Pancreas (tissue), 10 donors: ENCODE measurements at regions not wholly inside any gene's neighbourhood (a gene's known extent, or its start where the extent isn't known, plus 50 kb on each side); places are given as distances from the start of the nearest gene placed in this dataset.

Source experiments
- ATAC-seq, 4 donors: fragments of 200-7000 bp; cut with Tn5 transposase; one replicate each; pipeline versions ENCODE4 v1.8.0 to v1.9.1; 2020; ENCODE audit warnings: mild to moderate bottlenecking in 4 of 4, moderate library complexity in 4 of 4
- DNase-seq, 6 donors: peaks; one replicate each; pipeline ENCODE4 v3.0.0-alpha.2; 2020
- FAIRE-seq: peaks from 2 replicates; lab custom pipeline; 2012; peaks lifted over from hg19 to GRCh38; lab: Jason Lieb, UNC
- H3K27ac ChIP-seq, 4 donors: fragments of 200-600 bp; sonication (generic); 1 replicate in 3 of 4; 2 replicates in 1 of 4; pipeline versions ENCODE4 v1.5.0 to v1.8.0; 2020
- H3K27me3 ChIP-seq, 4 donors: fragments of 200-600 bp; one replicate each; pipeline ENCODE4 v1.8.0; 2021
- H3K36me3 ChIP-seq, 3 donors: fragments of 200-600 bp; sonication (generic) in 1 of 3; one replicate each; pipeline versions ENCODE4 v1.5.0 to v1.8.0; 2020 to 2021
- H3K4me1 ChIP-seq, 3 donors: fragments of 200-600 bp; one replicate each; pipeline ENCODE4 v1.8.0; 2021
- H3K4me3 ChIP-seq, 4 donors: fragments of 200-600 bp; sonication (generic) in 2 of 4; one replicate each; pipeline versions ENCODE4 v1.5.0 to v1.8.0; 2020 to 2021
- H3K9me3 ChIP-seq, 4 donors: fragments of 200-600 bp; one replicate each; pipeline ENCODE4 v1.8.0; 2021
- WGBS, 2 donors: extraction: QIAGEN DNeasy Blood & Tissue Kit; methylation state at CpG; one replicate each; pipeline ENCODE4 v1.1.7; 2013; 5-methylcytosine and 5-hydroxymethylcytosine counted together
- intact Hi-C, 3 donors: fragments of 100-400 bp; cut with DNase I; formaldehyde crosslinking; loops; one replicate each; pipeline versions ENCODE4 v1.11.1 to v1.14.2; 2022
- TF ChIP-seq, protein P1 (sequence below), 4 donors: fragments of 200-600 bp; sonication (generic) in 3 of 4; IDR thresholded peaks; one replicate each; pipeline versions ENCODE4 v1.5.0 to v1.8.0; 2021; ENCODE audit warnings: antibody characterized with exemption in 4 of 4
- donor health status: healthy with polysubstance abuse.
- donor health status: DM: no; HTN: no; CAD: no; lungs with moderate emphysema.
- donor health status: DM: no; HTN: no; CAD: no.
- donor health status: control.
- donor health status: control.
- donor health status: Bipolar disorder and iron deficiency.
- donor health status: DM: yes; HTN: yes; CAD: no.
- donor health status: DM: no; HTN: no; CAD: no.
- donor health status: DM: no; HTN: no; CAD: no.
- donor health status: DM: yes; HTN: yes; CAD: no.

DNA sequence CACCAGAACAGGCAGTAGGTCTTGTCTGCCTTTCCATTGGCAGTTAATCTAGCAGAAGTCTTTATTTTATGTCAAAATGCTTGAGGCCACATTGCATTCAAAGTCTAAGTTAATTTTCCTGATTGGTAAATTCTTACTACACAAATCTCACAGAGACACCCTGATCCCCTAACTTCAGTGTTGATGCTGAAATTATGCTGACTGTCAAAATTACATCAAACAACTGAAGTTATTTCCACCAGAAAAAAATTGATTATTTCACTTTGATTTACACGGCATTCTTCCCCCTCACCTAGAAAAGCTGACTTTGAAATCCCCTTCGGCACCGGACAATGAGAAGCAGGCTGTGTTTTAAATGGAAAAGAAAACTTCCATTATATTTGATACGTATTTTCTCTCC lies 99.1 kb downstream of the MAF start:
- Histone ChIP-seq H3K27ac (no peak overlapping the region), H3K27me3 (no peaks in the 10 kb centered on the region), H3K36me3 (no peaks in the 10 kb centered on the region), H3K4me1 (no peaks in the 10 kb centered on the region), H3K4me3 (no peak overlapping the region), H3K9me3 (no peaks in the 10 kb centered on the region)
- ATAC-seq (no peak), FAIRE-seq (no peak), DNase-seq (no peak)
- intact Hi-C loops = no loop called here
- 68 to 72% methylated on average over 4 of the region's 4 CpGs for WGBS, 2 donors
- TF ChIP-seq, protein P1, sequence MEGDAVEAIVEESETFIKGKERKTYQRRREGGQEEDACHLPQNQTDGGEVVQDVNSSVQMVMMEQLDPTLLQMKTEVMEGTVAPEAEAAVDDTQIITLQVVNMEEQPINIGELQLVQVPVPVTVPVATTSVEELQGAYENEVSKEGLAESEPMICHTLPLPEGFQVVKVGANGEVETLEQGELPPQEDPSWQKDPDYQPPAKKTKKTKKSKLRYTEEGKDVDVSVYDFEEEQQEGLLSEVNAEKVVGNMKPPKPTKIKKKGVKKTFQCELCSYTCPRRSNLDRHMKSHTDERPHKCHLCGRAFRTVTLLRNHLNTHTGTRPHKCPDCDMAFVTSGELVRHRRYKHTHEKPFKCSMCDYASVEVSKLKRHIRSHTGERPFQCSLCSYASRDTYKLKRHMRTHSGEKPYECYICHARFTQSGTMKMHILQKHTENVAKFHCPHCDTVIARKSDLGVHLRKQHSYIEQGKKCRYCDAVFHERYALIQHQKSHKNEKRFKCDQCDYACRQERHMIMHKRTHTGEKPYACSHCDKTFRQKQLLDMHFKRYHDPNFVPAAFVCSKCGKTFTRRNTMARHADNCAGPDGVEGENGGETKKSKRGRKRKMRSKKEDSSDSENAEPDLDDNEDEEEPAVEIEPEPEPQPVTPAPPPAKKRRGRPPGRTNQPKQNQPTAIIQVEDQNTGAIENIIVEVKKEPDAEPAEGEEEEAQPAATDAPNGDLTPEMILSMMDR (IDR thresholded peaks at IDR 0.05) = no peak

DNA sequence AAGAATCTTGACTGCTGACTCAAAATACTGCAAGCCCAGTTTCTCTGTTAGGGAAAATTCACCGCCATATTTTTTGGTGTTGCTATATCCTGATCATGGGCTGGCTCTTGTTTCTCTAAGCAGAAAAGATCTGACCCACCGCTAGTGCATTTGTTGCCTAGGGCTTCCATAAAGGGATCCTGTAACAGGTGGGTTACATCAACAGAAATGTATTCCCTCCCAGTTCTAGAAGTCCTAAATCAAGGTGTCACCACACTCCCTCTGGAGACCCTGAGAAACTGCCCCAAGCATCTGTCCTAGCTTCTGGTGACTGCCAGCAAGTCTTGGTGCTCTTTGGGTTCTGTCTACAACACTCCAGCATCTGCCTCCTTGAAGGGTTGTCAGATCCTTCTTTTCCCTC lies 99.7 kb downstream of the MAF start:
- FAIRE-seq (no peak), ATAC-seq (no peak), DNase-seq (no peak)
- H3K4me1 ChIP-seq = no peaks in the 10 kb centered on the region
- TF ChIP-seq, protein P1 (IDR thresholded peaks at IDR 0.05) = no peak
- no peaks in the 10 kb centered on the region for H3K9me3 ChIP-seq
- no peaks in the 10 kb centered on the region for H3K36me3 ChIP-seq
- H3K4me3 ChIP-seq = no peak overlapping the region
- WGBS, 2 donors = 82 to 91% methylated on average over 2 of the region's 2 CpGs
- no peak overlapping the region for H3K27ac ChIP-seq
- intact Hi-C loops = no loop called here
- H3K27me3 ChIP-seq = no peaks in the 10 kb centered on the region

DNA sequence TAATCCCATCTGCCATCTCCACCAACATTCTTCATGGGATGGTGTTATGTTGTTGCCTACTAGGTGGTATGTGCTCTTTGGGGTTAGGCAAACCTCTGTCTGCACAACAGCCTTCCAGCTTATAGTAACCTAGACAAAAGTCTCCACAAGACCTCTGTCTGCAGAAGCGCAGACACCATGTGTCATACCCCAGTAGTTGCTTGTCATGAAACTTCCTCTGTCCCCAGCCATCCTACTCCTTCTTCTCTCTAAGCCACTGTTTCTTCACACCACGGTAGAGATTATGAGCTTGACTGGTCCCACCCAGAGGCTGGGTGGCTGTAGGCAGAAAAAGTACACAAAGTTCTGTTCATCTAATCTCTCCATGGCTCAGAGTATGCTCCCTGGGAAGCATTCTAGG lies 100.3 kb downstream of the MAF start:
- intact Hi-C loops = no loop called here
- DNase-seq = no peak
- TF ChIP-seq, protein P1 (IDR thresholded peaks at IDR 0.05) = no peak
- no peaks in the 10 kb centered on the region for H3K9me3 ChIP-seq
- no peak for FAIRE-seq
- no peaks in the 10 kb centered on the region for H3K27me3 ChIP-seq
- 73 to 79% methylated on average over 2 of the region's 2 CpGs for WGBS, 2 donors
- no peaks in the 10 kb centered on the region for H3K4me1 ChIP-seq
- H3K4me3 ChIP-seq = no peak overlapping the region
- H3K36me3 ChIP-seq = no peaks in the 10 kb centered on the region
- no peak overlapping the region for H3K27ac ChIP-seq
- no peak for ATAC-seq

DNA sequence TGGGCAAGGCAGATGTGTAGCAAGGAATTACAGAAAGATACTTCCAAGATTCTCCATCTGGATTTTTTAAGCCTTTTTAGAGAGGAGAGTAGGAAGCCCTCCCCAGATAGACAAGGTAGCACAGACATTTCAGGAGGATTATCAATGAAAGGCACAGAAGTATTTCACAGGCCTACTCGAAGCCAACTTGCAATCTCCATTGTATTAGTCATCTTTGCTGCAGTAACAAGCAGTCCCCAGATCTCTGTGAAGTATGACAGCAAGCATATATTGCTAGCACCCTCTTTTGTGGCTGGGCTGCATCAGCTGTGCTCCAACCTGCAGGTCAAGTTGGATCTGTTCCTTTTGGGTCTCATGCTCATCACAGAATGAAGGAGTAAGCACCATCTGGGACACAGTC lies 101.6 kb downstream of the MAF start:
- TF ChIP-seq, protein P1 (IDR thresholded peaks at IDR 0.05) = no peak
- ATAC-seq (no peak), DNase-seq (no peak), FAIRE-seq (no peak)
- no peaks in the 10 kb centered on the region for H3K36me3 ChIP-seq
- H3K9me3 ChIP-seq = no peaks in the 10 kb centered on the region
- no peak overlapping the region for H3K27ac ChIP-seq
- H3K27me3 ChIP-seq = no peaks in the 10 kb centered on the region
- no peaks in the 10 kb centered on the region for H3K4me1 ChIP-seq
- intact Hi-C loops = no loop called here
- no peak overlapping the region for H3K4me3 ChIP-seq
- 58 to 64% methylated on average over 1 of the region's 1 CpG for WGBS, 2 donors

DNA sequence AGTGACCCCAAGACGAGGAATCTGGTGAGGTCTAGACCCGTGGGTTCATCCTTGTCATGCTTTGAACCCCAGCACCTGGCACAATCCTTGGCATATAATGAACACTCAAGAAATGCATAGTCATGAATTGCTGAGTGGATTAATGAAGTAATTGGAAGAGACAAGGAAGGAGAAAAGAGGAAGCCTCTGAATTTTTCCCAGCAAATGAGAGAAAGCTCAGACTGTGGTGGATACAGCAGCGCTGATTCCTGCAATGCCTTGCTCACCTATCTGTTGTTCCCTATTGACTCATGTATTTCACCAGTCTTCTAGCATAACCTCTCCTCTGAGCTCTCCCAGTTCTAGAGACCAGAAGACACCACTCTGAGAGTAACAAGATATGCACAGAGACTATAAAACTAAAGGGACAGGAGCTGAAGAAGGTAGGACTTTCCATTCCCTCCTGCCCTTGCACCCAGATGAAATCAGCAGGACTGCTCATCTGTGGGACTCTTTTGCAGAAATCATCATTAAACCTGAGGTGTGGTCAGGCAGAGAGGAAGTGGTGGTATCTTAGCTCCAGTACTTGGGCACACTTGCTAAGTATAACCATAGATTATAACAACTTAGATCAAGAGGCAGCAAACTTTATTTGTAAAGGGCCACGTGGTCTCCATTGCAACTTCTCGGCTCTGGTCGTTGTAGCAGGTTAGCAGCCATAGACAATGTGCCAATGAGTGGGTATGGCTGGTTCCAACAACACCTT lies 102.8 kb downstream of the MAF start:
- intact Hi-C loops = no loop called here
- DNase-seq (no peak), ATAC-seq (no peak), FAIRE-seq (no peak)
- no peaks in the 10 kb centered on the region for H3K9me3 ChIP-seq
- no peak overlapping the region for H3K4me3 ChIP-seq
- H3K27ac ChIP-seq = no peak overlapping the region
- TF ChIP-seq, protein P1 (IDR thresholded peaks at IDR 0.05) = no peak
- H3K36me3 ChIP-seq = no peaks in the 10 kb centered on the region
- 82 to 89% methylated on average over 6 of the region's 6 CpGs for WGBS, 2 donors
- H3K27me3 ChIP-seq = no peaks in the 10 kb centered on the region
- no peaks in the 10 kb centered on the region for H3K4me1 ChIP-seq
